ENCODE measurements at regions not wholly inside any gene's neighbourhood (a gene's known extent, or its start where the extent isn't known, plus 50 kb on each side); places are given as distances from the start of the nearest gene placed in this dataset.

- TF ChIP-seq ZNF501 (tag by site-specific recombination; IDR thresholded peaks at IDR 0.05): no peak
- TF ChIP-seq CTCF (tag by site-specific recombination; IDR thresholded peaks at IDR 0.05): no peak
- TF ChIP-seq ZNF692 (tag by site-specific recombination; IDR thresholded peaks at IDR 0.05): no peak
- no peak for TF ChIP-seq REST (tag by site-specific recombination; IDR thresholded peaks at IDR 0.05)
- no peak for TF ChIP-seq SCRT1 (tag by site-specific recombination; IDR thresholded peaks at IDR 0.05; ENCODE audit: borderline replicate concordance)
- TF ChIP-seq ZEB2 (tag by site-specific recombination; IDR thresholded peaks at IDR 0.05): no peak
- TF ChIP-seq SP2 (tag by site-specific recombination; IDR thresholded peaks at IDR 0.05): no peak
- TF ChIP-seq ZNF660 (tag by site-specific recombination; IDR thresholded peaks at IDR 0.05): no peak
Observed at GRCh38 chr2:23002234-23002633, 382.7 kb upstream of the KLHL29 start.

Measured in HEK293 (cell line).